GM18511 (cell line): ENCODE measurements at regions not wholly inside any gene's neighbourhood (a gene's known extent, or its start where the extent isn't known, plus 50 kb on each side); places are given as distances from the start of the nearest gene placed in this dataset.
"Not testable (repeated sequence)": the region's sequence is repeated elsewhere in the genome, so short reads cannot be mapped to it uniquely, and the experiment has no call there.

Experiments
- ATAC-seq: cut with Tn5 transposase; IDR thresholded peaks from one replicate; pipeline ENCODE4 v1.9.1; 2021; ENCODE audit warnings: mild to moderate bottlenecking, moderate library complexity; ENCODE audit not compliant: unreplicated experiment

GRCh38 chr16:48951621-48952125 is 330.0 kb downstream of the CBLN1 start:
- not testable (repeated sequence) for ATAC-seq

GRCh38 chr16:48950184-48950583 is 331.5 kb downstream of the CBLN1 start:
- no peak for ATAC-seq

GRCh38 chr16:48949636-48950035 is 332.0 kb downstream of the CBLN1 start:
- ATAC-seq: no peak

GRCh38 chr16:48948911-48949310 is 332.7 kb downstream of the CBLN1 start:
- ATAC-seq: no peak

- no peak for ATAC-seq
Measured at GRCh38 chr16:48947371-48947713, 334.3 kb downstream of the CBLN1 start.

GRCh38 chr16:48946686-48947370 is 334.8 kb downstream of the CBLN1 start:
- no peak for ATAC-seq

- ATAC-seq: no peak
Measured at GRCh38 chr16:48942996-48943395, 333.0 kb upstream of the N4BP1 start.

- ATAC-seq: no peak
Measured at GRCh38 chr16:48936811-48937210, 326.8 kb upstream of the N4BP1 start.

DNA sequence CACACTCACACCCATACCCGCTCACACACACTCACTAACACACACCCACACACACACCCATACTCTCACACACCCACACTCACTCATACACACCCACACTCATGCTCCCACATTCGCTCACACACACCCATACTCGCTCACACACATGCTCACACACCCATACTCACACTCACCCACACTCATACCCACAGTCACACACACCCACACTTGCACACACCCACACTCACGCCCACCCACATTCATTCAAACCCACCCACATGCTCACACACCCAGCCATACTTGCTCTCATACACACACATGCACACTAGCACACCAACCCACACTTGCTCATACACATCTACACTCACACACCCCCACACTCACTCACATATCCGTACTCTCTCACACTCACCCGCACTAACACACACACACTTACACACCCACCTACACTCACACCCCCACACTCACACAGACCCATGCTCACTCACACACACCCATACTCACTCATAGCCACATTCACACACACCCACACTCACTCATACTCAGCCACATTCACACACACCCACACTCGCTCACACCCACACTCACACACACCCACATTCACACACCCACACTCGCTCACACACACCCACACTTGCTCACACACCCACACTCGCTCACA is 322.4 kb upstream of the N4BP1 start:
- ATAC-seq: no peak

DNA sequence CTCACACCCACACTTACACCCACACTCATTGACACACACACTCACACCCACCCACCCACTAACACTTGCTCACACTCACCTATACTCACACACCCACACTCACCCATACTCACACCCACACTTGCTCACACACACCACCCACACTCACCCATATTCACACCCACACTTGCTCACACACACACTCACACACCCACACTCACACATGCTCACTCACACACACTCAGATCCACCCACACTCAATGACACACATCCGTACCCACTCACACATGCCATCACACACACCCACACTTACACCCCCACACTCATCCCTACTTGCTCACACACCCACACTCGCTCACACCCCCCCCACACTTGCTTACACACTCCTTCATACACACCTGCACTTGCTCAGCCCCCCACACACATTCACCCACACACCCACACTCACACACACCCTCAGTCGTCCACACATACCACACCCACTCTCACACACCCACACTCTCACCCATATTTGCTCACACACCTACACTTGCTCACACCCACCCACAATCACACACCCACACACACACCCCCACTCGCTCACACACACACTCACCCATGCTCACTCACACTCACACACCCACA is 321.1 kb upstream of the N4BP1 start:
- ATAC-seq: no peak

GRCh38 chr16:48919791-48920190 is 309.8 kb upstream of the N4BP1 start:
- ATAC-seq: no peak

DNA sequence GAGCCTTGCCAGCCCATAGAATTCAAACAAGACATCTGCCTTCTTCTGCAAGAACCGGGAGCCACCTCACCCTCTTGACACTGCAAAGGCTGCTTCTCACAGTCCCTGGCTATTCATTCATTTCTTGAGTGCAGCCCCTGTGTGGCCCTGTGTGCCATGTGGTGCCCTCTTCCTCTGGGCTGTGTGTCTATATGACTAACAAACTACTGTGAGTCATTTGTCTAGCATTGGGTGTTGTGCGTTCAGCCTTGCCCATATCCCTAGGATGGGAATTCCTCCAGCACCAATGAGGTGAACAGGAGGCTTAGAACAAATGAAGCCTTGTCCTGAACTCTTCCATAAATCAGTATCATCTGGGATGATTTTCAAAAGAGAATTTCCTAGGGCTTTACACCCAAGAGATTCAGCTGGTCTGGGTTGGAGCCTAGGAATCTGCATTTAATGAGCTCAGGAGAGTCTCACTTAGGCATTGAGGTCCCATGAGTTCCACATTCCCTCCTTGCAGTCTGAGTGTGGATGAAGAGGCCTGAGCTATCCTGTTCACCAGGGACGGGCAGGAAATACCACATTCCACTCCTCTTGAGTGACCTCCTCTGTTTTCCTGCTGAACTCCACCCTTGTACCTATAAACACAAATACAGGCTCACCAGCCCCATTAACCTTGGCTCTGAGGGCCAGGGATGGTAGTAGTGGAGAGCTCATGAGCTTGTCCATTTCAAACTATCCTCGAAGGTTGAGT is 308.7 kb upstream of the N4BP1 start:
- no peak for ATAC-seq

- no peak for ATAC-seq
Measured at GRCh38 chr16:48916566-48916965, 306.6 kb upstream of the N4BP1 start.

DNA sequence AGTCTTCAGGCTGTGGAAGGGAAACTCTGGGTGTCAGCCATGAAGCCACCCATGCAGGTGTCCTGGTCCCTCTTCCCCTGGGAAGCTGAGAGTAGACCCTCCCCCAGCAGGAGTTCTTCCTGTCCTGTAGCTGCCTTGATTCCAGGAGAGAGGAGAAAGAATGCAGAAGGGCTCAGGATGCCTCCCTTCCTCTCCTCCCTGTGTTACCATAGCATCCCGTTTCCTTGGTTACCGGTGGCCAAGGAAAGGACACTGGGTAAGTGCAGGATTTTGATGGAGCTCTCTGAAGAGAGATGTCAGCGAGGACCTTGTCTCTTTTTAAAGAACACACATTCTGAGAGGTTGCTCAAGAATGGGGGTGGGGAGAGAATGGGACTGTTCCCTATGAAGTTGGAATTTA is 304.1 kb upstream of the N4BP1 start:
- no peak for ATAC-seq

GRCh38 chr16:48913384-48913783 is 303.4 kb upstream of the N4BP1 start:
- no peak for ATAC-seq

DNA sequence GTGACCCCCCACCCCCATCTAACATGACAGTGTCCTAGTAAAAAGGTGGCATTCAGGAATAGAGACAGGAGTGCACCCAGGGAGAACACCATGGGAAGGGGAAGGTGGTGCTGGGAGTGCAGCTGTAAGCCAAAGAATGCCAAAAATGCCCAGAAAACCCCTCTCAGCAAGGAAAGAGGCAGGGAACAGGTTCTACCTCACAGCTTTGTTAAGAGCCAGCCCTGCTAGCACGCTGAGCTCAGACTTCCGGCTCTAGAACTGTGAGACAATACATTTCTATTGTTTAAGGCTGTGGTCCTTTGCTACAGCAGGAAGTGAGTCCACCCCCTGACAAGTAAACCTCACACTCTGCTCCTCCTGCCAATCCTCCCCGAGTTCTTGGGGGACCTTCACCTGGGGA is 302.4 kb upstream of the N4BP1 start:
- ATAC-seq: no peak

DNA sequence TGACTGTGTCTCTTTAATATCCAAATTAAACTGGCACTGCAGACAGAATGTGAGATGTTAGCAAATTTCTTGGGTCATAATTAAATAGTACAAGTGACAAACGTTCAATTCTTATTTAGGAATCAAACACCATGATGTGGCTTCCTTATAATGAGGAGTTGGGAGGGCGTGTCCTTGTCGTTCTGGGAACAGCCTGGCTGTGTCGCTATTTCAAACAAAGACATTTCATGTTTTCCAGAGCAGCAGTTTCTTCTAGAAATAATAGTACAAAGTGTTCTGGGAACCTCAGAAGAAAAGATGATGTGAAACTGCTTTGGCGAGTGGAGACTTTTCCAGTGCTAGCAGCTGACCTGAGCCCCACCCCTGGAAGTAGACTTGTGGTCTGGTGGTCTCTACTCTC is 301.7 kb upstream of the N4BP1 start:
- no peak for ATAC-seq

DNA sequence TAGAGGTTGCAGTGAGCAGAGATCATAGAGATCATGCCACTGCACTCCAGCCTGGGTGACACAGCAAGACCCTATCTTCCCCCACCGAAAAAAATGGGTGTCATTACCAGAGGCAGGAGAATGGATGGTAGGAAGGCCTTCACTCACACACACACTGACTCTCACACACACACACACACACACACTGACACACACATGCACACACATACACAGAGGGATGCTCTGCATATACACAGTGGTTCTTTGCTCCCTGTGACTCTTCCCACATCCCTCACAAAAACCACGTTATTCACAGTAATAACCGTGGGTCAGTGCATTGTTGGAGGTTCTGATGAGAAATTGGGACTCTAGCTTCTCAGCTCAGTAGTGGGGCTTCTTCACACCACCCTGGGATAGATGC is 300.2 kb upstream of the N4BP1 start:
- no peak for ATAC-seq

- ATAC-seq: no peak
Measured at GRCh38 chr16:48909231-48909630, 299.3 kb upstream of the N4BP1 start.

DNA sequence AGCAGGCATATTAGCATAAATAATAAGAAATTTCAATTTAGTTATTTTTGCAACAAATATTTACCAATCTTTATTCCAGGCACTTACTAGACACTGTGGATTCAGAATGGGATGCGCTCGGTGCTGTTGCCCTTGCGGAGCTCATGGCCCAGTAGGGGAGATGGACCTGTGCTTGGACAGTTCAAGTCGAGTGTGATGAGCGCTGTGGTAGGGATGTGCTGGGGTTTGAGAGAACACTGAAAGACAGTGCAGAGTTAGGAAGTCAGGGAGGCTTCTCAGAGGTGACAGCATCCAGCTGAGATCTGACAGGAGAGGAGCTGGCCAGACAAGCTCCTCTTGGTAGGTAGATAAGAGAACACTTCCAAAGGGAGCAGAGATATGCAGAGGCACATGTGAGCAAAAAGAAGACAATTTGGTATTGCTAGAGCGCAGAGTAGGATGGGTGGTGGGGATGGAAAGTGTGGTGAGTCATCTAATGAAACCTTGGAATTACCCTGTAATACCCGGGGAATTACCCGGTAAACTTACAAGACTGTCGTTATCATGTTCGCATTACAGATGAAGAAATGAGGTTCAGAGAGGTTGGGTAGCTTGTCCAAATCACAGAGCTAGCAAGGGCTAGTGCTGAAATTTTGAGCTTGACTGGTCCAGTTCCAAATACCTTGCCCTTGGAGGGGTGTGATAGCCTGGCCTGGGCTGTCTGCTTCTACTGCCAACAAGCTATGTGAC is 298.1 kb upstream of the N4BP1 start:
- ATAC-seq: peak; percentile 64
